ENCODE measurements at regions not wholly inside any gene's neighbourhood (a gene's known extent, or its start where the extent isn't known, plus 50 kb on each side); places are given as distances from the start of the nearest gene placed in this dataset.

GRCh38 chrX:118178450-118178849 lies 61.8 kb upstream of the KLHL13 start:
- H3K27me3 ChIP-seq, result peaks cover 0 to 15% (median 0%) of the 10 kb centered on the region in 7 donors
- ATAC-seq (no peak), DNase-seq (no peak)
- H3K4me3 ChIP-seq, result no peak overlapping the region
- no peak overlapping the region for H3K27ac ChIP-seq
- H3K36me3 ChIP-seq, result no peaks in the 10 kb centered on the region
- 69 to 81% methylated on average over 7 of the region's 7 CpGs for WGBS, 2 donors
- intact Hi-C loops (cut with DNase I), result no loop called here
- TF ChIP-seq CTCF (IDR thresholded peaks at IDR 0.05), result no peak
- no peaks in the 10 kb centered on the region for H3K4me1 ChIP-seq
- no peaks in the 10 kb centered on the region for H3K9me3 ChIP-seq

- no peak for ATAC-seq
- H3K36me3 ChIP-seq, result no peaks in the 10 kb centered on the region
- no peak overlapping the region for H3K27ac ChIP-seq
- WGBS, 2 donors, result 70 to 80% methylated on average over 3 of the region's 3 CpGs
- DNase-seq, result no peak
- no peaks in the 10 kb centered on the region for H3K4me1 ChIP-seq
- peaks cover 0 to 16% (median 0%) of the 10 kb centered on the region in 7 donors for H3K27me3 ChIP-seq
- intact Hi-C loops (cut with DNase I), result no loop called here
- H3K4me3 ChIP-seq, result no peak overlapping the region
- TF ChIP-seq CTCF (IDR thresholded peaks at IDR 0.05), result no peak
- peaks cover 0 to 5% (median 0%) of the 10 kb centered on the region in 11 donors for H3K9me3 ChIP-seq
These were observed 62.6 kb upstream of the KLHL13 start for GRCh38 chrX:118179161-118179560.

GRCh38 chrX:118179718-118180117 lies 63.1 kb upstream of the KLHL13 start:
- no peaks in the 10 kb centered on the region for H3K4me1 ChIP-seq
- intact Hi-C loops (cut with DNase I), result no loop called here
- TF ChIP-seq CTCF (IDR thresholded peaks at IDR 0.05), result no peak
- H3K4me3 ChIP-seq, result no peak overlapping the region
- WGBS, 2 donors, result 68 to 71% methylated on average over 4 of the region's 4 CpGs
- peaks cover 0 to 5% (median 0%) of the 10 kb centered on the region in 11 donors for H3K9me3 ChIP-seq
- ATAC-seq (no peak), DNase-seq (no peak)
- peaks cover 0 to 16% (median 0%) of the 10 kb centered on the region in 7 donors for H3K27me3 ChIP-seq
- H3K27ac ChIP-seq, result no peak overlapping the region
- H3K36me3 ChIP-seq, result no peaks in the 10 kb centered on the region

- no peak for TF ChIP-seq CTCF (IDR thresholded peaks at IDR 0.05)
- Histone ChIP-seq H3K27me3 (peaks cover 0 to 16% (median 0%) of the 10 kb centered on the region in 7 donors), H3K9me3 (peaks cover 0 to 5% (median 0%) of the 10 kb centered on the region in 11 donors), H3K4me1 (no peaks in the 10 kb centered on the region), H3K27ac (no peak overlapping the region), H3K4me3 (no peak overlapping the region), H3K36me3 (no peaks in the 10 kb centered on the region)
- WGBS, 2 donors, result 49 to 53% methylated on average over 4 of the region's 4 CpGs
- intact Hi-C loops (cut with DNase I), result no loop called here
- no peak for ATAC-seq
- DNase-seq, result no peak
These were observed 64.4 kb upstream of the KLHL13 start for GRCh38 chrX:118181030-118181429.

All from heart right ventricle (tissue), 16 donors.